Ovary (tissue), 7 donors: ENCODE measurements at regions not wholly inside any gene's neighbourhood (a gene's known extent, or its start where the extent isn't known, plus 50 kb on each side); places are given as distances from the start of the nearest gene placed in this dataset.

ENCODE experiments used
- DNase-seq, 5 donors: peaks; one replicate each; pipeline ENCODE4 v3.0.0-alpha.2; 2019 to 2020
- H3K27ac ChIP-seq, 2 donors: fragments of 200-600 bp; one replicate each; pipeline versions ENCODE4 v1.5.1 to v1.8.0; 2019 to 2022
- H3K27me3 ChIP-seq: fragments of 200-600 bp; one replicate; pipeline ENCODE4 v1.8.0; 2022
- H3K36me3 ChIP-seq: fragments of 200-600 bp; sonication (generic); one replicate; pipeline ENCODE4 v1.5.1; 2019
- H3K4me1 ChIP-seq: one replicate; pipeline ENCODE4 v1.8.1; 2013; ENCODE audit warnings: mild to moderate bottlenecking, moderate library complexity; ENCODE audit not compliant: insufficient read depth
- H3K4me3 ChIP-seq: fragments of 200-600 bp; sonication (generic); one replicate; pipeline ENCODE4 v1.5.1; 2017
- H3K9me3 ChIP-seq, 2 donors: fragments of 200-600 bp in 1 of 2; sonication (generic) in 1 of 2; one replicate each; pipeline versions ENCODE4 v1.5.1 to v1.8.1; 2013 to 2019; ENCODE audit warnings: mild to moderate bottlenecking in 1 of 2, moderate library complexity in 1 of 2
- CTCF ChIP-seq, 3 donors: fragments of 450-650 bp in 2 of 3; fragments of 200-600 bp in 1 of 3; IDR thresholded peaks; one replicate each; pipeline versions ENCODE4 v1.5.1 to v1.8.0; 2016 to 2022; ENCODE audit warnings: antibody characterized with exemption in 3 of 3, mild to moderate bottlenecking in 1 of 3
- EP300 ChIP-seq: sonication (generic); formaldehyde crosslinking; IDR thresholded peaks from one replicate; pipeline ENCODE4 v1.6.1; 2017; ENCODE audit warnings: antibody characterized with exemption
- POLR2A ChIP-seq: fragments of 450-650 bp; IDR thresholded peaks from one replicate; pipeline ENCODE4 v1.6.1; 2017; ENCODE audit warnings: antibody characterized with exemption, mild to moderate bottlenecking, moderate library complexity
- WGBS, 3 donors: extraction: QIAGEN DNeasy Blood & Tissue Kit in 1 of 3; methylation state at CpG; one replicate each; pipeline versions ENCODE4 v1.1.5 to v1.1.7; 2013 to 2017; 5-methylcytosine and 5-hydroxymethylcytosine counted together
- intact Hi-C, 4 donors: fragments of 100-400 bp; cut with DNase I; formaldehyde crosslinking; loops; one replicate each; pipeline versions ENCODE4 v1.11.0 to v1.15.1; 2022 to 2023
- donor health status: DM: no; HTN: no; CAD: no; lungs with moderate emphysema.
- donor health status: DM: no; HTN: no; CAD: no.
- donor health status: Bipolar disorder and iron deficiency.
- donor health status: DM: no; HTN: no; CAD: no.
- donor health status: DM: yes; HTN: yes; CAD: no.

- no peaks in the 10 kb centered on the region for H3K4me1 ChIP-seq
- intact Hi-C loops: no loop called here
- H3K36me3 ChIP-seq: no peaks in the 10 kb centered on the region
- H3K4me3 ChIP-seq: no peak overlapping the region
- no peaks in the 10 kb centered on the region for H3K9me3 ChIP-seq
- H3K27me3 ChIP-seq: no peaks in the 10 kb centered on the region
- H3K27ac ChIP-seq: no peak overlapping the region
- WGBS, 3 donors: 68 to 82% (median 69%) methylated on average over 1 of the region's 1 CpG
- DNase-seq: no peak
- no peak for TF ChIP-seq EP300
- TF ChIP-seq CTCF (IDR thresholded peaks at IDR 0.05): no peak
- no peak for TF ChIP-seq POLR2A
Observed at GRCh38 chr3:99487894-99488293, 150.5 kb upstream of the COL8A1 start.

- no peaks in the 10 kb centered on the region for H3K9me3 ChIP-seq
- no peak overlapping the region for H3K4me3 ChIP-seq
- H3K4me1 ChIP-seq: no peaks in the 10 kb centered on the region
- no peak for TF ChIP-seq EP300
- no peak for TF ChIP-seq POLR2A
- TF ChIP-seq CTCF (IDR thresholded peaks at IDR 0.05): no peak
- no peak for DNase-seq
- 89 to 92% (median 90%) methylated on average over 3 of the region's 3 CpGs for WGBS, 3 donors
- intact Hi-C loops: no loop called here
- H3K27me3 ChIP-seq: no peaks in the 10 kb centered on the region
- H3K27ac ChIP-seq: no peak overlapping the region
- no peaks in the 10 kb centered on the region for H3K36me3 ChIP-seq
Observed at GRCh38 chr3:99485286-99485685, 153.1 kb upstream of the COL8A1 start.

GRCh38 chr3:99484871-99485270, 153.5 kb upstream of the COL8A1 start:
- Histone ChIP-seq H3K36me3 (no peaks in the 10 kb centered on the region), H3K27ac (no peak overlapping the region), H3K4me3 (no peak overlapping the region), H3K4me1 (no peaks in the 10 kb centered on the region), H3K9me3 (no peaks in the 10 kb centered on the region), H3K27me3 (no peaks in the 10 kb centered on the region)
- TF ChIP-seq CTCF (IDR thresholded peaks at IDR 0.05) (no peak), POLR2A (no peak), EP300 (no peak)
- DNase-seq: no peak
- intact Hi-C loops: no loop called here

- H3K4me3 ChIP-seq: no peak overlapping the region
- intact Hi-C loops: no loop called here
- no peak overlapping the region for H3K27ac ChIP-seq
- no peaks in the 10 kb centered on the region for H3K36me3 ChIP-seq
- no peaks in the 10 kb centered on the region for H3K27me3 ChIP-seq
- no peaks in the 10 kb centered on the region for H3K4me1 ChIP-seq
- TF ChIP-seq EP300 (no peak), CTCF (IDR thresholded peaks at IDR 0.05) (no peak), POLR2A (no peak)
- H3K9me3 ChIP-seq: no peaks in the 10 kb centered on the region
- no peak for DNase-seq
Observed at GRCh38 chr3:99483841-99484240, 154.6 kb upstream of the COL8A1 start.

GRCh38 chr3:99482191-99482590, 156.2 kb upstream of the COL8A1 start:
- H3K27ac ChIP-seq: no peak overlapping the region
- H3K4me1 ChIP-seq: no peaks in the 10 kb centered on the region
- WGBS, 3 donors: 88 to 100% (median 95%) methylated on average over 1 of the region's 1 CpG
- no peaks in the 10 kb centered on the region for H3K9me3 ChIP-seq
- no peak for TF ChIP-seq POLR2A
- TF ChIP-seq CTCF (IDR thresholded peaks at IDR 0.05): no peak
- no peak for TF ChIP-seq EP300
- no peak for DNase-seq
- no peaks in the 10 kb centered on the region for H3K27me3 ChIP-seq
- intact Hi-C loops: no loop called here
- no peaks in the 10 kb centered on the region for H3K36me3 ChIP-seq
- H3K4me3 ChIP-seq: no peak overlapping the region
